Glutamatergic neuron (in vitro differentiated cells): ENCODE measurements at regions not wholly inside any gene's neighbourhood (a gene's known extent, or its start where the extent isn't known, plus 50 kb on each side); places are given as distances from the start of the nearest gene placed in this dataset.

Experiments used
- DNase-seq: peaks from one replicate; pipeline ENCODE4 v3.0.0; 2022
- H3K27ac Mint-ChIP-seq: one replicate; pipeline ENCODE4 v1.8.0; 2020; ENCODE audit warnings: mild to moderate bottlenecking, mixed read lengths, inconsistent platforms; ENCODE audit not compliant: unreplicated experiment
- H3K27me3 Mint-ChIP-seq: one replicate; pipeline ENCODE4 v1.8.0; 2020; ENCODE audit warnings: mild to moderate bottlenecking, moderate library complexity, mixed read lengths, inconsistent platforms; ENCODE audit not compliant: unreplicated experiment
- H3K36me3 Mint-ChIP-seq: one replicate; pipeline ENCODE4 v1.8.0; 2020; ENCODE audit warnings: mild to moderate bottlenecking, mixed read lengths, inconsistent platforms; ENCODE audit not compliant: unreplicated experiment
- H3K4me1 Mint-ChIP-seq: one replicate; pipeline ENCODE4 v1.8.0; 2020; ENCODE audit warnings: mild to moderate bottlenecking, low read depth, mixed read lengths, inconsistent platforms; ENCODE audit not compliant: unreplicated experiment
- H3K4me3 Mint-ChIP-seq: one replicate; pipeline ENCODE4 v1.8.0; 2020; ENCODE audit warnings: mild to moderate bottlenecking, mixed read lengths, inconsistent platforms; ENCODE audit not compliant: unreplicated experiment
- H3K9me3 Mint-ChIP-seq: one replicate; pipeline ENCODE4 v1.8.0; 2020; ENCODE audit warnings: mild to moderate bottlenecking, moderate library complexity, mixed read lengths, inconsistent platforms; ENCODE audit not compliant: unreplicated experiment
- TF ChIP-seq, protein P1 (sequence below): fragments of 200-600 bp; sonication (generic); IDR thresholded peaks from one replicate; pipeline ENCODE4 v1.5.0; 2021; ENCODE audit not compliant: partially characterized antibody, unreplicated experiment

DNA sequence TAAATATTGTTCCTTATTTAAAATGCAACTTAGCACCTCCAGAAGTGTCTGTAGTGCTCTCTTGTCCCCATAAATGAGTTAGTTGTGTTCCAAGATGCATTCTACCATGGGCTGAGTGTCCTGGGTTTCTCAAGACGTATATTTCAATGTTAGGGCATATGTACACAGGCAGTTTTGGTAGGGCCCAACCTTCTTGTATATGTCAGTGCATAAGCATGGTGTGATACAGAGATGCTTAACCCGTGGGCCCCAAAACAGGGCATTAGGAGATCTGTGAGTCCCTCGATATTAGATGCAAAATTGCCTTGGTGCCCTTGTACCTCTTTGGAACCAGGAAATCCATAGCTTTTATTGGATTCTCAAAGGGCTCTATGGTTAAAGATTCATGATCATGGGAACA, 91.5 kb upstream of the HIVEP1 start:
- no peak for DNase-seq
- Mint-ChIP-seq H3K36me3 (no peaks in the 10 kb centered on the region), H3K27ac (no peak overlapping the region), H3K9me3 (no peaks in the 10 kb centered on the region), H3K4me3 (no peak overlapping the region), H3K27me3 (peaks cover 2% of the 10 kb centered on the region), H3K4me1 (peaks cover 5% of the 10 kb centered on the region)
- TF ChIP-seq, protein P1, sequence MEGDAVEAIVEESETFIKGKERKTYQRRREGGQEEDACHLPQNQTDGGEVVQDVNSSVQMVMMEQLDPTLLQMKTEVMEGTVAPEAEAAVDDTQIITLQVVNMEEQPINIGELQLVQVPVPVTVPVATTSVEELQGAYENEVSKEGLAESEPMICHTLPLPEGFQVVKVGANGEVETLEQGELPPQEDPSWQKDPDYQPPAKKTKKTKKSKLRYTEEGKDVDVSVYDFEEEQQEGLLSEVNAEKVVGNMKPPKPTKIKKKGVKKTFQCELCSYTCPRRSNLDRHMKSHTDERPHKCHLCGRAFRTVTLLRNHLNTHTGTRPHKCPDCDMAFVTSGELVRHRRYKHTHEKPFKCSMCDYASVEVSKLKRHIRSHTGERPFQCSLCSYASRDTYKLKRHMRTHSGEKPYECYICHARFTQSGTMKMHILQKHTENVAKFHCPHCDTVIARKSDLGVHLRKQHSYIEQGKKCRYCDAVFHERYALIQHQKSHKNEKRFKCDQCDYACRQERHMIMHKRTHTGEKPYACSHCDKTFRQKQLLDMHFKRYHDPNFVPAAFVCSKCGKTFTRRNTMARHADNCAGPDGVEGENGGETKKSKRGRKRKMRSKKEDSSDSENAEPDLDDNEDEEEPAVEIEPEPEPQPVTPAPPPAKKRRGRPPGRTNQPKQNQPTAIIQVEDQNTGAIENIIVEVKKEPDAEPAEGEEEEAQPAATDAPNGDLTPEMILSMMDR, result no peak

GRCh38 chr6:11919771-11920440, 92.2 kb upstream of the HIVEP1 start:
- DNase-seq, result no peak
- Mint-ChIP-seq H3K27me3 (peaks cover 2% of the 10 kb centered on the region), H3K36me3 (no peaks in the 10 kb centered on the region), H3K4me3 (no peak overlapping the region), H3K9me3 (no peaks in the 10 kb centered on the region), H3K4me1 (peaks cover 5% of the 10 kb centered on the region), H3K27ac (no peak overlapping the region)
- TF ChIP-seq, protein P1, result no peak

- H3K27ac Mint-ChIP-seq, result peak overlapping the region; percentile 9
- DNase-seq, result no peak
- H3K4me3 Mint-ChIP-seq, result no peak overlapping the region
- H3K27me3 Mint-ChIP-seq, result peaks cover 2% of the 10 kb centered on the region
- H3K9me3 Mint-ChIP-seq, result no peaks in the 10 kb centered on the region
- peaks cover 5% of the 10 kb centered on the region for H3K4me1 Mint-ChIP-seq
- TF ChIP-seq, protein P1, result no peak
- H3K36me3 Mint-ChIP-seq, result no peaks in the 10 kb centered on the region
Measured at GRCh38 chr6:11918739-11919605, 93.1 kb upstream of the HIVEP1 start.

- no peaks in the 10 kb centered on the region for H3K9me3 Mint-ChIP-seq
- H3K4me3 Mint-ChIP-seq, result no peak overlapping the region
- peaks cover 5% of the 10 kb centered on the region for H3K4me1 Mint-ChIP-seq
- H3K27ac Mint-ChIP-seq, result peak overlapping the region; percentile 9
- TF ChIP-seq, protein P1, result no peak
- peaks cover 2% of the 10 kb centered on the region for H3K27me3 Mint-ChIP-seq
- DNase-seq, result no peak
- H3K36me3 Mint-ChIP-seq, result no peaks in the 10 kb centered on the region
Measured at GRCh38 chr6:11917951-11918738, 94.0 kb upstream of the HIVEP1 start.
